NCI-H2081 treated with DMSO at 0.1 percent for 48 hours (cell line): ENCODE measurements at regions not wholly inside any gene's neighbourhood (a gene's known extent, or its start where the extent isn't known, plus 50 kb on each side); places are given as distances from the start of the nearest gene placed in this dataset.

Experiments
- DNase-seq: peaks from one replicate; lab custom pipeline; 2025; lab: John Stamatoyannopoulos, UW

DNA sequence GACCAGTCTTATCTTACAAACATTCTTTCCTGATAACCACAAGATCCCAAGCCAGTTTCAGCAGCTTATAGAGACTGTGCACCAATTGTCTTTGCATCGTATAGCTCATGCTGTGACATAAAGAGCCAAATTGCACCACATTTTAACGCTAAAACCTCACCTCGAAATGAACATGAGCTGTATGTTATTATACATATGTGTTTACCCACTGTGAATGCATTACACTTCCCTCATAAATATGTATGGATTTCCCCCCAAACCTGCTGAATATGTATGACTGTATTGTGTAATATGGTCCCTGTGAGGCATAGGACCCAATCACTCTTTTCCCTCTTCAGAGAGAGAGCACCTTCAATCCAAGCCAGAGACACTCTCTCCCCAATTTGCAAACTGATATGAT is 692.4 kb downstream of the NLGN4X start:
- no peak for DNase-seq

DNA sequence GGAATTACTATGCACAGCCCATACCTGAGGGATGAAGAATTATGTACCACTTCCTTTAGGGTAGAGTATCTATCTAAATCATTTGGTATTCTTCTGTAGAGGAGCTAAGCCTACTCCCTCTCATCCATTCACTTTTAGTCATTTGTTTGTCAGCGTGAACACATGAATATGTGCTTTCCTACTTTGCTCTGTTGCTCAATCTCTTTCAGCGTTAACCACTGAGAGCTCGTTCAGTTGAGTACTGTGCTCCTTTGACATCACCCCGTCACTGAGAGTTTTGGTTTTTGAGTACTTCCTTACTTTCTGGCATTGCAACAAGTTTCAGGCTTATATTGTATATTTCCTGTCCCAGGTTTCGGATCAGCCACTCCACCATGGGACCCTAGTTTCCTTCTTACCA is 700.6 kb downstream of the NLGN4X start:
- DNase-seq = no peak

DNA sequence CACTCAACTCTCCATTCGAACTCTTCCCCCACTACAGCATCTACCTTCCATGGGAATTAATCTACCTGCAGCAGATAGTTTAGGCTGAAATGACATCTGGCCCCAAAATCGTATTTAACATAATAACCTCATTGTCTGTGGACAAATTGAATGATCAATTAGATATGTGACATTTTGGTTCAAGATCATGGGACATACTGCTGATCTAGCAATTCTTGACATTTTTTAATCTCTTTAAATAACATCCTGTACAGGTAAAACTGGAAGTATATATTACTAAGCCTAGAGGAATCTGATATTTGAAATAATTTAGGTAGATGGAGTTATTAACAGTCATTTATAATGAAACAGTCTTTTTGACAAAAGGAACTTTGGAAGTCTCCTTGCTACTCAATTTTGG is 702.5 kb downstream of the NLGN4X start:
- DNase-seq = no peak

DNA sequence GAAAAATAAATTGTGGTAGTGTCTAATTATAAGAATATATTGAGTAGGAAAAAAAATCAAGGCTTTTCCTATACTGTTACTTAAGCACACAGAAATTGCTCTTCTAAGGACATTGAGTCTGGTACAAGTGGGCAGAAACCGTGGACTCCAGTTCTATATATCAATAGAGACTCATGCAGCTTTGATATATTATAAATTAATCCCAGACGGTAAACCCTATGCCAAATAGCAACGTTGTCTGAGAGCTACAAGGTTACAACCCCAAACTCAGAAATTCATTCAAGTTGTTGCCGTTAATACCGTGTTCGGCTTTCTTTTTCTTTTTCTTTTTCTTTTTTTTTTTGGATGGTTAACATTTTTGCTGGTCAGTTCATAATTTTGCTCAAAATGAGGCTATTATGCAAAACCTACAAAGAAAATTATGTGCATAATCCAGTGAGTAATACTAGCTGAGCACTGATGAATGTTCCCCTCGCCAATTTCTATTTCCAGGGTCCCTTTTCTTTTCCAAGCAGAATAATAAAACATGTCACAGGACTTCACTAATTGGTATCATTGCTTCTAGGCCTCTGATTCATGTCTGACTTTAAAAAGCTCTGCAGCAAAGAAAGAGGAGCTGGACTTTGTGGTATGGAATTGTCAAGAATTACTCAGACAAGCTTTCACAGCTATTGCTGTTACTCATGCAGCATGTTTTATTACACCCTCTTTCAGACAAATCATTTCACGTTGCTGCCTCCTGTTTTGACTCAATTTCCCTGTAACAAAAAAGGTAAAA is 737.7 kb downstream of the NLGN4X start:
- DNase-seq = no peak

DNA sequence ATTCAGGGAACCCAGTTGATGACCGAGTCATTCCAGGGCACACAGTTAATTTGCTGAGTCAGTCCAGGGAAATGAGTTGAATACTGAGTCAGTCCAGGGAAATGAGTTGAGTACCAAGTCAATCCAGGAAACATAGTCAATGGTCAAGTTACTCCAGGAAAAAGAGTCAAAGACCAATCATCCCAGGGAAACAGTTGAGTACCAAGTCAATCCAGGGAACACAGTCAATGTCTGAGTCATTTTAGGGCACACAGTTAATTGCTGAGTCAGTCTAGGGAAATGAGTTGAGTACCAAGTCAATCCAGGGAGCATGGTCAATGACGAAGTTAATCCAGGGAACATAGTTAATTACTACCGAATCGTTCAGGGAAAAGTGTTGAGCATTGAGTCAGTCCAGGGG is 754.4 kb downstream of the NLGN4X start:
- DNase-seq = no peak

DNA sequence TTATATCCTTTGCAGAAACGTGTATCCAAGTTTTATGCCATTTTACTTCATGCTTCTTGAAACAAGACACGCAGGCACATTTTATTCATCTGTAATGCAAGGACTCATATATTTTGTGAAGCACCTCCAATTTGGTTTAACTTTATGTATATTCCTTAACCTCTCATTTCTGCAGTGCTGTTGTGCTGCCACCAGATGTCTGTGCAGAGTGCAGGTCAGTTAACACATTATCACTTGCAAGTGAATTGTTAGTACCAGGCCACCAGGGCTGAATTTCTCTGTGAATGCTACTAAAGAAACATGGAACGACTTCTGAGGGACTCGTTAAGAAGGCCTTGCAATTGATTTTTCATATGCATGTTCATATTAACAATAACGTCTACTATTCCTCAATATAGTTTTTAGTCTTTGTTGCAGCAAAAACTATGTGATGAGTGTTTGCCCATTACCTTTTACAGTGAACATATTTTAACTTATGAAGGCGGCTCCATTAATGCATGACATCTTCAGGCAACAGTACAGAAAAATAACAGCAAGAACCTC is 770.3 kb downstream of the NLGN4X start:
- no peak for DNase-seq

GRCh38 chrX:5449323-5449722 is 779.3 kb downstream of the NLGN4X start:
- DNase-seq = no peak

GRCh38 chrX:5431823-5432222 is 796.8 kb downstream of the NLGN4X start:
- no peak for DNase-seq

GRCh38 chrX:5425119-5425518 is 803.5 kb downstream of the NLGN4X start:
- no peak for DNase-seq

- no peak for DNase-seq
Measured at GRCh38 chrX:5417381-5417780, 811.3 kb downstream of the NLGN4X start.

DNA sequence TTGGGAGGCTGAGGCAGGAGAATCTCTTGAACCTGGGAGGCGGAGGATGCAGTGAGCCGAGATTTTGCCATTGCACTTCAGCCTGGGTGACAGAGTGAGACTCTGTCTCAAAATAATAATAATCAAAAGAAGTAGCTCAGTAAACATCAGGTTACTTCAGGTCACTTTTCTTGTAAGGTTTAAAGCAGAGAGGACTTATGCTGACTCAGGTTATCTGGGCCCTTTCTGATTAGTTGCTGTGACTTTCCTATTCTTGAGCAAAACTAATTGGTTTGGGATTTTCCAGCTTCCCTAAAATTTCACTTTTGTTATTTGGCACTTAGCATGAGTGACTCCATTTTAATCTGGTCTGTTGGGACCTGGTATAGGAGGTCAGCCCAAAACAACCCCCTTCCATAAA is 812.9 kb downstream of the NLGN4X start:
- no peak for DNase-seq

DNA sequence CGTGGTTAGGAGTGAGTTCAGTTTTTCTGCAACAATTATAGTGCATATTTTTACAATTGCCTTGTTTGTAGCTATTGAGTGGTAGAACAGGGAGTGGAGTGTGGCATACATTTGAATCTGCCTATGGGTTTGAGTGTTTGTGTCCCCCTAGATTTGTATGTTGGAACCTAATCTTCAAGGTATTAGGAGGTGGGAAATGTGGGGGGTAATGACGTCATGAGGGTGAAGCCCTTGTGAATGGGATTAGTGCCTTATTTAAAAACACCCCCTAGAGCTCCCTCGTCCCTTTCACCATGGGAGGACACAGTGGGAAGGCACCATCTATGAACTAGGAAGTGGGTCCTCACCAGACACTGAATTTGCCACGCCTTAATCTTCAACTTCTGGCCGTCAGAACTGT is 819.6 kb downstream of the NLGN4X start:
- no peak for DNase-seq

GRCh38 chrX:5402461-5402860 is 826.2 kb downstream of the NLGN4X start:
- DNase-seq = no peak

- no peak for DNase-seq
Measured at GRCh38 chrX:5399403-5399802, 829.3 kb downstream of the NLGN4X start.

DNA sequence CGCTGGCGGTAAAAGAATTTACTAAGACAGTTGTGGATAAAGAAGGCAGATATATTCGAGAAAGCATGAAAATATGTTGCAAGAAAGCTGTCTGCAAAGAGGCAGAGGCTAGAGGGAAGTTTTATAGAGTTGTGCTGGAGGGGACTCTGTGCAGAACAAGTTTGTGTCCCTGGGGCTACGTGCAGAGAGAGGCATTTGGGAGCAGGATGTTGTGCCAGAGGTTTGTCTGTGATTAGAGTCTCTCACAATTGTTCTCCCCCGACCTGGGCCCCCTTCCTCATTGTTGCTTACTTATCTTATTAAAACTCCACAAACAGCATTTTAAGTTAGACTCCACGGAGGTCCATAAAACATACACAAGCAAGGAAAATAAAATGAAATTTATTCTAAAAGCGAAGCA is 831.3 kb downstream of the NLGN4X start:
- DNase-seq = no peak

GRCh38 chrX:5390376-5390775 is 838.3 kb downstream of the NLGN4X start:
- DNase-seq = no peak

- no peak for DNase-seq
Measured at GRCh38 chrX:5388087-5388486, 840.6 kb downstream of the NLGN4X start.

DNA sequence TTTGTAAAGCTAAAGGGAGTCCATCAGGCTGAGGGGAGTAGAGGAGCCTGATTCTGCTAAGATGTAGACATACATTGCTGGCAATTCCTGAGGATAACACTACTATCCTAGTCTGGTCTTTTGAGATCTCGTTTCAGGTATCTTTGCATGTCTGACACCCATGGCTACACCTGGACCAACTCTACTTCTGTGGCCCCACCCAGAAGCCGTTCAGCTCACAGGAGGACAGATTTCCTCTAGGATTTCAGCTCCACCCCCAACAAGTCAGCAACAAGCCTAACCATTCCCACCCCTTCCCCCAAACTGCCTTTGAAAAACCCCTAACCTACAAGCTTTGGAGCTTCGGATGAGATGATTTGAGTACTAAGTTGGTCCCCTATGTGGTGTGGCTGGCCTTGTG is 848.2 kb downstream of the NLGN4X start:
- DNase-seq = no peak

GRCh38 chrX:5341902-5342301 is 886.8 kb downstream of the NLGN4X start:
- no peak for DNase-seq

- DNase-seq = no peak
Measured at GRCh38 chrX:5337160-5337559, 891.5 kb downstream of the NLGN4X start.

DNA sequence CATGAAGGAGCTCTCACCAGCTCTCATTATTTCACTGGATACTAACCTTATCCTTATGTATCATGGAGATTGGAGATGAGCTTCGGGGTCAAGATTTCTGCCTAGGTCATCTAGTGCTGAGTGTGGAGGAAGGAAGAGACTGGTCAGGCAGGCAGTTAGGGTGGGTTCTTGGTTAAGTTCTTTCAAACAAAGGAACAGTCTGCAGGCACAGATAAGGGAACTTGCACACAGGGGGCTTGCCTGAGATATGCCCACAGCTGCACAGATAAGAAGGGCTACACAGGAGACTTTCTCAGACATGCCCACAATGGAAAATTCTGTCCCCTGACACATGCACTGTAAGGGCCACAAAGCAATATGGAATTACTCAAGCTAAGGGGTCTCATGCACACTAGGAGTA is 904.1 kb downstream of the NLGN4X start:
- DNase-seq = no peak

DNA sequence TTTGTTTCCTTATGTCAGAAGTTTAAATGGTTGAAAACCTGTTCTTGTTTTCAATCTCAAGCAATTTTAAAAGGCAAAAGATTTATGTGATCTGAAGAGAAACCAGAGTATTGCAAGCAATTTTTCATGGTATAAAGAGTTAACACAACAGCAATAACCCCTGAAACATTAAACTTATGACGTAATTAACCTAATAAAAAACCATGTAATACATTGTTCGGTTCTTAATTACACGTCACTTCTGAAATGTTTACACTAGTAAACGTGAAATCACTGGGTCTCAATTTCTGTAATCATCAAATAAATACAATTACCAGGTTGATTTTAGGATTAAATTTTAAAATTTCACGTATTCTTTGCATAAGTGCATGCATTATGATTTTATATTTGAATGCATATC is 914.5 kb downstream of the NLGN4X start:
- no peak for DNase-seq

GRCh38 chrX:5307416-5307815 is 921.3 kb downstream of the NLGN4X start:
- DNase-seq = no peak

DNA sequence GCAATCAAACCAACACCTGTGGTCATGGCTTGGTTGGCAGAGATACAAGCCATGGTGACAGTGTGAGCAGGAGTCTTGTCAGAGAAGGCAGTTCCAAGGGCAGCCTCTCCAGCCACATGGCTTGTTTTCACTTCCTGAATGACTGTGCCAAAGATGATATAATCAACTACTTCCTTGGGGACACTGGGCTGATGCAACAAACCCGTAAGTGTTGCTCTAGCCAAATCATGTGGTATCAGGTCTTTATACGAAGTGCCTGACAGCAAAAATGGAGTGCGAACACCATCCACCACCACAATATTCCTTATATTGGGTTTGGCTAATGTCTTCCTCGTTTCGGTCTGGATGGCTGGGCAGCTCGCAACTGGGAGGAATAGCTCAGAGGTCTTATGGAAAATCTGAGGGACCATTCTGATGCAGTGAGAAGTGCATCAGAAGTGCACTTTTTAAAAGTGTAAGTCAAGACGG is 922.0 kb downstream of the NLGN4X start:
- DNase-seq = no peak
